GM18868 (cell line): ENCODE measurements at regions not wholly inside any gene's neighbourhood (a gene's known extent, or its start where the extent isn't known, plus 50 kb on each side); places are given as distances from the start of the nearest gene placed in this dataset.
"Not testable (repeated sequence)": the region's sequence is repeated elsewhere in the genome, so short reads cannot be mapped to it uniquely, and the experiment has no call there.

Experiments used
- ATAC-seq: cut with Tn5 transposase; IDR thresholded peaks from one replicate; pipeline ENCODE4 v1.9.1; 2021; ENCODE audit warnings: mild to moderate bottlenecking, moderate library complexity; ENCODE audit not compliant: unreplicated experiment

DNA sequence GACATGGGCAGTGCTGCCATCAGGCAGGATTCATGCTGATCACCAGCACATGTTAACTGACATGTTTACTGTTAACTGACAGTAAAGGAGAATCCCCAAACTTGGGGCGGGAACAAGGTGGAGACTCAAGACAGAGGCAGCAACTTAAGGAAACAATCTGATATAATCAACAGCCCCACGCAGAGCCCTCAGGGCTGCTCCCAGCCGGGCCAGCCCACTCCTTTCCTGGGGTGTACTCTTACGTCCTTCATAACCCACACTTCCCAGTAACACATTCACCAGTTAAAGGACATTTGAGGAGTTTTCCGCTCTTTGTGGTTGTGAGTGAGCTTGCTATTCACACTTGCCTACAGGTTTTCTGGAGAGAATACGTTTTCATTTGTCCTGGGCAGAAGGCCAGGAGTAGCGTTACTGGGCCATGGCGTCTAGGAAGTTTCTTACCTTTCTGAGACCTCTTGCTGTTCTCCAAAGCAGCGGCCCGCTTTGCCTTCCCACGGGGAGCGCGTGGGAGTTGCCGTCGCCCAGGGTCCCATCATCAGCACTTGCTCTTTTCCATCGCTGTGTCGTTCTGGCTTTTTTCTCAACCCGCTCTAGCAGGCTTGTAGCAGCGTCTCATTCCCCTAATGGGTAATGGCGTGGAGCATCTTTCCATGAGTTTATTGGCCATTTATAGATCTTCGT is 56.4 kb downstream of the FOXF2 start:
- ATAC-seq: no peak

DNA sequence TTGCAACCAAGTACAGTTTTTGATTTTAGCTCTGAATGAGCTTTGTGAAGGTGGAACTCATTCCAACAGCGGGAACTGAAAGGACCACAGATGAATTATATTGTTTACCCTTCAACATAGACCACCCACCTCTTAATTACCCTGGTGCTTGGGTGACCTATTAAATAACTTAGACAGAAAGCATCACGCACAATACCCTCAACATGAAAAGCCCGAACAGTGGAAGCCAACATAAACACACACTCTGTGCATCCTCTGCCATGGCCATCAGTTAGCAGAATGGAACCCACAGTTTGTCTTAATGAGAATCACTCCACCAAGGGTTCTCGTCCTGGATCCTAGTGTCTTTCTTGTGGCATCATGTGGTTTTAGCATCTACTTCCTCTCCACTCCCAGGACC is 60.5 kb downstream of the FOXF2 start:
- ATAC-seq: no peak

DNA sequence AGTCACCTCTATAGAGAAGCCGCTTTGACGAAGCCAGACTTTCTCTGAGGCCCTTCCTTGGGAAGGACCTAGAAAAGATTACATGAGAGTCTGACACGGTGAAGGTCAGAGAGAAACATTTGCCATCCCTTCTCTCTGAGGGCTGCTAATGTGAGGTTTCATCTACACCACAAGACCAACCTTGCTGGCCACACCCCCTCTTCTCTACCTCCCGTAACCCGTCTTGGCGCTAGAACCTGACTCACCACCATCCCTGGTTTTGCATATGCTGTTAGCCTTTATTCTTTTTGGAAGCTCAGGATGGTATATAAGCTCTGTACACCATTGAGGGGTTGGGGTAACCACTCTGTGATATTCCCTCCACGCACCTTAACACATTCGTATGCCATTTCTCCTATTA is 63.6 kb downstream of the FOXF2 start:
- ATAC-seq: no peak

DNA sequence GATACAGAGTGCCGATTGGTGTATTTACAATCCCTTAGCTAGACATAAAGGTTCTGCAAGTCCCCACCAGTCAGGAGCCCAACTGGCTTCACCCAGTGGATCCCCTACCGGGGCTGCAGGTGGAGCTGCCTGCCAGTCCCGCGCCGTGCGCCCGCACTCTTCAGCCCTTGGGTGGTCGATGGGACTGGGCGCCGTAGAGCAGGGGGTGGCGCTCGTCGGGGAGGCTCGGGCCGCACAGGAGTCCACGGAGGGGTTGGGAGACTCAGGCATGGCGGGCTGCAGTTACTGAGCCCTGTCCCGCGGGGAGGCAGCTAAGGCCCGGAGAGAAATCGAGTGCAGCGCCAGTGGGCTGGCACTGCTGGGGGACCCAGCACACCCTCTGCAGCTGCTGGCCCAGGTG is 67.4 kb downstream of the FOXF2 start:
- ATAC-seq: not testable (repeated sequence)

DNA sequence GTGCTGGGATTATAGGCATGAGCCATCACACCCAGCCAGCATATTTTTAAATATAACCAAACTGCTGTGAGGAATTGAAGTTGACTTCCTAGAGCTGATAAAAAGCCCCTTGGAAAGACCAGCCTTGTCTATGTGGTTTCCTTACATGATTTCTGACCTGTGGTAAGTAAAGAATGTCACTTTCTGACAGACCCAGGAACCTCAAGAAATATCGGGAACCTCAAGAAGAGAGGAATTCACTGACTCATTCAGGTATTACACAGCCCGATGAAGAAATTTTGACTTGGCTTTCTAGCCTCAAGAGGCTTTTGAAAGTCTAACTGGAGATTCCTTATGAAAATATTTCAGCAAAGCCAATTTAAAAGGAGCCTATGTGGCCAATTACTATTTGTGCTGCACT is 71.8 kb downstream of the FOXF2 start:
- peak; percentile 48 for ATAC-seq

DNA sequence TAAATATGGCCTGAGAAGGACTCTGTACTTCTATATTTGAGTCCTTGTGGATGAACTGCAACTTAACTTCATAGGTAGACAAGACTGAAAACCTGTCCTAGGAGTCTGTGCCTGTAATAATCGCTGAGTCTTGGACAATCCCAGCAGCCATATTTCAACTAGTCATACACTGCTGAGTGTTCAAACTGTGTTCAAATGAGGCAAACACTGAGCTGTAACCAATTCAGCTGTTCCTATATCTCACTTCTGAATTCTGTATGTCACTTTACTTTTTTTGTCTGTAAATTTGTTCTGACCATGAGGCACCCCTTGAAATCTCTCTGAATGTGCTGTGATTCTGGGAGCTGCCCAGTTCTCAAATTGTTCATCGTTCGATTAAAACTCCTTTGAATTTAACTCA is 72.4 kb downstream of the FOXF2 start:
- no peak for ATAC-seq

DNA sequence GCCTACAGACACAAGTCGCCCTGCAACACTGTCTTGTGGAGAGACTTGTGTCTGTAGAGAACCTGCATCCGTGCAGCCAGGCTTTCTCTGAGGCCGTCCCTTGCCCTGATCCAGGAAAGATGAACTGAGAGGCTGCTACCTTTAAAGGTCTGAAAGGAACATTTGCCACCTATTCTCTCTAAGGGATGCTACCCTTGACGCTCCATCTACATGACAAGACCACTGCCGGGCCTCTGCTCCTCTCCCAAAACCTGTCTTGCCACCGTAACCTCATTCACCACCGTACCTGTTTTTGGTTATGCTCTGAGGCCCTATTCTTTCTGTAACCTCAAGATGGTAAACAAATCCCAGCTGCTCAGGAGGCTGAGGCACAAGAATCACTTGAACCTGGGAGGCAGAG is 73.9 kb downstream of the FOXF2 start:
- ATAC-seq: no peak

DNA sequence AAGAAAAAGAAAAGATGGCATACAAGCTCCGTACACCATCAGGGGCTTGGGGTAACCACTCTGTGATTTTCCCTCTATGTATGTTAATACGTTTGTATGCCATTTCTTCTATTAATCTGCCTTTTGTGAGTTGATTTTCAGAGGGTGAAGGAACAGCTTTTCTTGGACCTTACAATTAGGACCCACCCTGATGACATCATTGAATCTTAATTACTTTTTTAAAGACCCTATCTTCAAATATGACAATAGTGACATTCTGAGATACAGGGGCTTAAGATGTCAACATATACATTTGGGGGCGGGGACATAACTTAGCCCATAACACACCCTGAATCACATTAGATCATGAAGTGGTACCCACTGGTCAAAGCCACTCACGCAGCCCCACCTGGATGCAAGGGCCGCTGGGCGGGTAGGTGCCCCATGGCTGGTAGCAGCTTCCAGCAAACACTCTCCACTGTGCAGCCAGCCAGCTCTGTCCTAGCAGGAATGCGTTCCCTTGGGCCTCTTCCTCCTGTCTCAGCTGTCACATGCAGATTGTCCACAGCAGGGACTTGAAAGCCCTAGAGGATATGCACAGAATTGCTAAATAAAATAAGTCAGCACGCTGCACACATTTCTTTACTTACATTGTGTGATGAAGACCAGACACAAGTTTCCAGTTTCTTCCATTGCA is 74.5 kb downstream of the FOXF2 start:
- ATAC-seq: no peak

DNA sequence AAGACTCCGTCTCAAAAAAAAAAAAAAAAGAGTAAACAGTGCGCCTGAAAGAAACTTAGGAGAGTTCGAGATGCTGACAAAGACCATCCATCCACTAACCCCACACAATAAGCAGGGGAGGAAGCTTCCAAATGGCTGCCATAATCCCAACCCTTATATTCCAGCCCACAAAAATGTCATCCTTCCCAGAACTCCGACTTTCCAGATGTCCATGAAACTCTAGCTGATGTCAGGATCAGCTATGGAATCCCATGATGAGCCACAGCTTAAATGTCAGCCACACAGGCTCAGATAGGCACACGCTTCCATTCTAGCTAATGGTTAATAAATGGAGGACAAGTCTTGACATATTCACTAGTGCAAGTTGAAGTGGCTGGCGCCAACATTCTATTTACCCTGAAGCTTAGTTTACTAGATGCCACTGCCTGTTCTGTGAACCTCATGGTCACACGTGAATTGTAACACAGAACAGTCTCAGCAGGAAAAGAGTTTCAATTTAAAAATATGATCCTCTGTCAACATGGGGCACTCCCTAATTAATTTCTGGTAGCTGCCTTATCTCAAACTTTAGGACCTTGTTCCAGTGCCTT is 75.5 kb downstream of the FOXF2 start:
- ATAC-seq: no peak

DNA sequence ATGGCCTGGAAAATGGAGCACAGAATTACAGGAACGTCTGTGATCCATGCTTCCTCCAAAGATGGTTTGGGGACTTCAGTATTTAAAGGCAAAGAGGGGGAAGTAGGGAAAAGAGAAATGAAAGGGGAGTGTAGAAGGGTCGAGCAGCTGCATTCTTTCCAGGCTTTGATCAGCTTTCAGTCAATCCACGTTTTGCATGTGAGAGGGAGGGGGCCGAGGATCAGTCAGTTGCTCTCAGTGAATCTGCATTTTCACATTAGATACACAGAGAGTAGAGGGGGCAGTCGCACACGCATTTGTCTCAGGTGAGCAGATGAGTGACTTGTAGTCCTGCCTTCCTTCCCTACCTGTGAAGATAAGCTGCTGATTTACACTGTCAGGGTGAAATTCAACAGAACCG is 78.8 kb downstream of the FOXF2 start:
- ATAC-seq: peak; percentile 35

DNA sequence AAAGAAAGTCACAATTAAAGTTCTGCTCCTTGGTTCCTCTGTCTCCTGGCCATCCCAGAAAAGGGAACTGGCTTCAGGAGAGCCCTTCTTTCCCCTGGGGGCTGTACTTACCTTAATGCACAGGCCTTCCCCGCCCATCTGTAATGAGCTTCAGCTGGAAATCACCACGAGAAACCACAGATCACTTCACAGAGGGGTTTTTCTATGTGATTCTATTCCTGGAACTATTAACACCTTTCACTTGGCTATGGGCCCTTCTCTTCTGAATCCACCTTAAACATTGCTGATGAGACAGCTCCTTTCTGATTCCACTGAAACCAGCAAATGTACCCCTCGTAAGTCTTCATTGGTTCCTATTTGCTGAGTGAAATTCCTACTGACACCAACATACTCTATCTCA is 80.7 kb downstream of the FOXF2 start:
- peak; percentile 84 for ATAC-seq

DNA sequence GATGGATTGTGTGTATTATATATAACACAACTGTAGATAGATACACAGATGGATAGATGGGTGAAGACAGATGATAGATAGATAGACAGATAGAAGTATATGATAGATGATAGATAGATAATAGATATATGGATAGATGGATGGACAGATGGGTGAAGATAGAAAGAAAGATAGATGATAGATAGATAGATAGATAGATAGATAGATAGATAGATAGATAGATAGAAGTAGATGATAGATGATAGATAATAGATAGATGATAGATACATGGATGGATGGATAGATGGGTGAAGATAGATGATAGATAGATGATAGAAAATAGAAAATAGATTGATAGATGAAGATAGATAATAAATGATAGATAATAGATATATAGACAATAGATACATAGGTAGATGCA is 83.3 kb downstream of the FOXF2 start:
- ATAC-seq: no peak

DNA sequence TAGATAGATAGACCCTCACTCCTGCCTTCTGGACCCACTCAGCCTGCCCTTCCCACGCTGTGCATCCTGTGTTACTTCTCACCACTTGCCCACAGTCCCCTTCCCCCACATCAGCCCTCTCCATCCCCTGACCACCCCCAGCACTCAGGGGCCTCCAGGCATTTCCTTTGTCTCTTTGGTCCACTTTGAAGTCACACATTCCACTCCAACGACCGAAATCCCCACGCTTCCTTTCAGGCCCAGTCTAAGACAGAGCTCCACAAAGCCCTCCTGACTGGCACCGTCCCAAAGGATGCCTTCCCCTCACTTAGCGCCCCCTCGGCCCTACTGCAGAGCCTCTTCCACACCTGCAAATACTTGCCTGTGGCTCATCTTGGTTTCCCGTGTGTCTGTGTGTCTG is 83.8 kb downstream of the FOXF2 start:
- ATAC-seq: no peak

DNA sequence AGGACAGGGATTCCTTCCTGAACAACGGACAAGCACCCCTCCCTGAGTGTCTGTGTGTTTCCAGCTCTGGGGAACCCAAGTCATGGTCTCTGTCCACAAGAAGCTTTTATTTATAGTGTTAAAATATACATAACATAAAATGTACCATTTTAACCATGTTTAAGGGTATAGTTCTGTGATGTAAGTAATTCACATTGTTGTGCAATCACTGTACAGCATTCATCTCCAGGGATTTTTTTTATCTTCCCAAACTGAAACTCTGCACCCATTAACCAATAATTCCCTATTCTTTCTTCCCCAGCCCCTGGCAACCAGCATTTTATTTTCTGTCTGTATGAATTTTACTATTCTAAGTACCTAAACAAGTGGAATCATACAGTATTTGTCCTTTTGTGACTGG is 84.2 kb downstream of the FOXF2 start:
- ATAC-seq: no peak

DNA sequence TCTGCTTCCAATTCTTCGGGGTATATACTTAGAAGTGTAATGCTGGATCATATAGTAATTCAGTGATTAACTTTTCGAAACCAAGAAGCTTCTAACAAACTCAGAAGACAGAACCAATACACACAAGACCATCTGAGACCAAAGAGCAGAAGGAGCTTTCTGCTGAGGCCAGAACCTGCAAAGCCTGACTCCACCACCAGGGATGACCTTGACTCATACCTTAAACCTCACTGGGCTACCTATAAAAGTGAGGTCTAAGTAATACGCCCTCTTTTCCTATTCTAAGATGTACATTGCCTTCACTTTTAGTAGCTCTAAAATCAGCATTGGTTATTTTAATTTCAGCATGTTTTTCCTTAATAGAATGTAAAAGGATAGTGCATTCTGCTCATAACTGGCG is 84.8 kb downstream of the FOXF2 start:
- ATAC-seq: no peak

DNA sequence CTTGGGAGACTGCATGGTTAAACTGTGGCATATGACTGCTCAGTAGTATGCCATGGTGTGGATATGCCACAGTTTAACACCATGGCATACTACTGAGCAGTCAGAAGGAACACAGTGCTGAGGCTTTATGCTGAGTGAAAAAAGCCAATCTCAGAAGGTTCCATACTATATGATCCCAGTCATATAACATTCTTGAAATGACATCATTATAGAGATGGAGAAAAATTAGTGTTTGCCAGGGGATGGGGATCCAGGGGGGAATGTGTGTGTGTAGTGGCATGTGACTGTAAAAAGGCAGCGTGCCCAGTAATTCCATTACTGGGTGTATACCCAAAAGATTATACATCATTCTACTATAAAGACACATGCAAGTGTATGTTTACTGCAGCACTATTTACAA is 85.8 kb downstream of the FOXF2 start:
- ATAC-seq: no peak

DNA sequence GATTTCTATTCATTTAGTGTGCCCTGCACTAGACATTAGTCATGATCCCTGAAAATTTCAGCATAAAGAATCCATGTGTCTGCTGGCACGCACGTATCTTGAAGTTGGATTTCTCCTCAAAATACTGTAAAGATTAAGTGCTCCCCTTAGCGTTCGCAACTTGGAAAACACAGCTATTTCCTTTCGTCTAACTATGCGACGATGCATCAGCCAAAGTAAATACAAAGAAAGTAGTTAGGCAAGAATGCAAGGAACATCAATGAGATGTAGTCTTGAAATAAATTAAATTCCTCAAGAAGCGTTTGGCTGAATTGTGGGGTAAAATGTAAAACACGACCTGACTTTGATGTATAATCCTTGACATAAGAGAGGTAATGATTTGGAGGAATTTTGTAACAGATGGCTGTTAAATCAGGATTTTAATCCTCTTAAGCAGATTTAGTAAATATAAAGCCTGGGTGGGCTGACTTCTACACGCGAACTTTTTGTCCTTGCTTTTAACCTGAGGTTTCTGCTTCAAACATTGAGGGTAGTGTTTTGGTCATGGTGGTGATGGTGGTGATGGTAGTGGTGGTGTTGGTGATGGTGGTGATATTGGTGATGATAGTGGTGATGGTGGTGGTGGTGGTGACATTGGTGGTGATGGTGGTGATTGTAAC is 88.2 kb downstream of the FOXF2 start:
- ATAC-seq: no peak

DNA sequence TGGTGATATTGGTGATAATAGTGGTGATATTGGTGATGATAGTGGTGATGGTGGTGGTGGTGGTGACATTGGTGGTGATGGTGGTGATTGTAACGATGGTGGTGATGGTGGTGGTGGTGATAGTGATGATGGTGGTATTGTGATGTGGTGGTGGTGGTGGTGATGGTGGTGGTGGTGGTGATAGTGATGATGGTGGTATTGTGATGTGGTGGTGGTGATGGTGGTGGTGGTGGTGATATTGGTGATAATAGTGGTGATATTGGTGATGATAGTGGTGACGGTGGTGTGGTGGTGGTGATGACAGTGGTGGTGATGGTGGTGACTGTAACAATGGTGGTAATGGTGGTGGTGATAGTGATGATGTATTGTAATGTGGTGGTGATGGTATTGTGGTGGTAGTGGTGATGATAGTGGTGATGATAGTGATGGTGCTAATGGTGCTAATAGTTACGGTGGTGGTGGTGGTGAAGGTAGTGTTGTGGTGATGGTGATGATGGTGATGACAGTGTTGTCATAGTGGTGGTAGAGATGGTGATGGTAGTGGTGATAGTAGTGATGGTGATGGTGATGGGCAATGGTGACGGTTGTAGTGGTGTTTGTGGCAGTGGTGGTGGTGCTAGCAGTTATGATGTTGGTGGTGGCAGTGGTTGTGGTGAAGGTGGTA is 88.9 kb downstream of the FOXF2 start:
- ATAC-seq: not testable (repeated sequence)

DNA sequence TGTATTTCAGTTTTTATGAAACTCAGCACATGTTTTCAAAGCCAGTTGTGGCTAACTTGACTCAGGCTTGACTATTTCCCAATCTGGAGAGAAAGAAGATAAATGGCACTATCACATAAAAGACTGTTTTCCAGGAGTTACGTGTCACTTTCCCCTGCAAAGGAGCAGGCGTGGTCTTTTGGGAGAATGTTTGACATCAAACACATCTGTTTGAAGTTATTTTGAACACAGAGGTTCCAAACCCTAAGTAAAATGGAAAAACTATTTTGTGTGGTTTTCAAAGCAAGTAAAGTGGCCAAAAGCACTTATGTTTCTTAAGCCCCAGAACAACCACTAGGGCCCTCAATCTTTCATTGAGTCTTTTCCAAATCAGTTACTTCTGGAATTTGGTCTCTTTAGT is 89.7 kb downstream of the FOXF2 start:
- ATAC-seq: no peak

DNA sequence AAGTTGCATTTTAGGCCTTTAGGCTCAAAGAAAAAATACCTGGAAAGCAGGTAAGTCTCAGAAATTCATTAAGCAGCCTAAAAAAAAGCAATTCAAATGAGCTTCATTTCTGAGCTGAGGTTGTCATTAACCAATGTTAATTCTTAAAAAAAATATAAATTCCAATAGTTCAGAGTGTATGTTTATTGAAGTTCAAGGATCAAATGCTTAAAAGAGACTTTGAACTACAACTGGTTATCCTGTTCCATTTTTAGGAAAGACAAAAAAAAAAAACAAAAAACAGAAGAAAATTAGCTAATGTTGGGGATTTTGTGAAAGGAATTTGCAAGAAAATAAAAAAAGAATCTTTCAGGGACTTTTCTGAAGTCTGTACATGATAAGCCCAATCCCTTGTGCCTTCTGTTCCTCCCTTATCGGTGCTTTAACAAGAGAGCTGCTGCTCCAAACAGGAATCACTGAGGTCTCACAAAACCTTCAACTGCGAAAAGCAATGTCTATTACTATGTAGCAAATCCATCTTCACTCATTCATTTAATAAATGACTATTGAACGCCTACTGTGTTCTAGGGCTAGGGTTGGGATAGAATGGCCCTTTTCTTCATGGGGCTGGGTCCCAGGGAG is 90.3 kb downstream of the FOXF2 start:
- ATAC-seq: no peak

DNA sequence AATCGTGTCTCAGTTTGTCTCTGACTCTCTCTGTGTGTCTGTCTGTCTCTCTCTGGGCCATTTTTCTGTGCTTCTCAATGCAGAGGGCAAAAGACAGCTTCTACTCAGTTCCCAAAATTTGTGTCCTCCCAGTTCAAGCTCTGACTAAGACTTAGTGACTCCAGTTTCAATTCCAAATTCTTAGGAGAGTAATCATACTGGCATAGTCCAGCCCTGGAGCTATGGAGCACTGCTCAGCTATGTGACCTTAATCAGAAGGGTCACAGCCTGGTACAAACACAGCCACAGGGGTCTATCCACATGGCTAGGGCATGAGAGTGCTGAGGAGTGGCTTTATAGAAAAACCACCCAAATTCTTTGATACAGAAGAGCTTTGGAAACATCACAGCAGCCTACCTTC is 91.9 kb downstream of the FOXF2 start:
- no peak for ATAC-seq
